ENCODE measurements at regions not wholly inside any gene's neighbourhood (a gene's known extent, or its start where the extent isn't known, plus 50 kb on each side); places are given as distances from the start of the nearest gene placed in this dataset.

GRCh38 chr12:86530996-86531655, 274.9 kb upstream of the MGAT4C start:
- H3K9me3 ChIP-seq: no peaks in the 10 kb centered on the region
- TF ChIP-seq POLR2AphosphoS5 (IDR thresholded peaks at IDR 0.05): no peak
- no peak for TF ChIP-seq EP300 (IDR thresholded peaks at IDR 0.05)
- TF ChIP-seq CTCF (IDR thresholded peaks at IDR 0.05): no peak
- TF ChIP-seq POLR2A (IDR thresholded peaks at IDR 0.05): no peak
- H3K4me3 ChIP-seq: no peak overlapping the region
- 77 to 82% methylated on average over 1 of the region's 1 CpG for WGBS, 2 donors
- H3K4me1 ChIP-seq: no peaks in the 10 kb centered on the region
- no peaks in the 10 kb centered on the region for H3K36me3 ChIP-seq
- intact Hi-C loops (cut with DNase I): no loop called here
- no peak for DNase-seq
- no peak overlapping the region for H3K27ac ChIP-seq
- H3K27me3 ChIP-seq: no peaks in the 10 kb centered on the region

GRCh38 chr12:86526060-86526595, 269.9 kb upstream of the MGAT4C start:
- Histone ChIP-seq H3K27ac (no peak overlapping the region), H3K27me3 (no peaks in the 10 kb centered on the region), H3K4me3 (no peak overlapping the region), H3K36me3 (no peaks in the 10 kb centered on the region), H3K4me1 (no peaks in the 10 kb centered on the region), H3K9me3 (peaks cover 0 to 9% (median 3%) of the 10 kb centered on the region in 4 donors)
- TF ChIP-seq POLR2A (IDR thresholded peaks at IDR 0.05): no peak
- no peak for TF ChIP-seq CTCF (IDR thresholded peaks at IDR 0.05)
- no peak for TF ChIP-seq POLR2AphosphoS5 (IDR thresholded peaks at IDR 0.05)
- no peak for TF ChIP-seq EP300 (IDR thresholded peaks at IDR 0.05)
- intact Hi-C loops (cut with DNase I): no loop called here
- 94% methylated on average over 4 of the region's 4 CpGs for WGBS, 2 donors
- DNase-seq: no peak

GRCh38 chr12:86523844-86524243, 267.7 kb upstream of the MGAT4C start:
- intact Hi-C loops (cut with DNase I): no loop called here
- H3K27me3 ChIP-seq: no peaks in the 10 kb centered on the region
- peaks cover 0 to 9% (median 3%) of the 10 kb centered on the region in 4 donors for H3K9me3 ChIP-seq
- DNase-seq: no peak
- WGBS, 2 donors: 93 to 96% methylated on average over 3 of the region's 3 CpGs
- no peak for TF ChIP-seq CTCF (IDR thresholded peaks at IDR 0.05)
- no peak for TF ChIP-seq POLR2AphosphoS5 (IDR thresholded peaks at IDR 0.05)
- no peak for TF ChIP-seq EP300 (IDR thresholded peaks at IDR 0.05)
- no peak for TF ChIP-seq POLR2A (IDR thresholded peaks at IDR 0.05)
- H3K4me1 ChIP-seq: no peaks in the 10 kb centered on the region
- no peak overlapping the region for H3K27ac ChIP-seq
- H3K36me3 ChIP-seq: no peaks in the 10 kb centered on the region
- no peak overlapping the region for H3K4me3 ChIP-seq

GRCh38 chr12:86521870-86522269, 265.7 kb upstream of the MGAT4C start:
- intact Hi-C loops (cut with DNase I): no loop called here
- H3K27me3 ChIP-seq: no peaks in the 10 kb centered on the region
- 72 to 74% methylated on average over 1 of the region's 1 CpG for WGBS, 2 donors

More at GRCh38 chr12:86521870-86522269, 265.7 kb upstream of the MGAT4C start:
- no peak overlapping the region for H3K4me3 ChIP-seq
- peaks cover 0 to 9% (median 3%) of the 10 kb centered on the region in 4 donors for H3K9me3 ChIP-seq
- H3K36me3 ChIP-seq: no peaks in the 10 kb centered on the region
- TF ChIP-seq CTCF (IDR thresholded peaks at IDR 0.05): no peak
- no peak for TF ChIP-seq EP300 (IDR thresholded peaks at IDR 0.05)
- no peak for TF ChIP-seq POLR2AphosphoS5 (IDR thresholded peaks at IDR 0.05)
- TF ChIP-seq POLR2A (IDR thresholded peaks at IDR 0.05): no peak
- H3K27ac ChIP-seq: no peak overlapping the region
- DNase-seq: no peak
- H3K4me1 ChIP-seq: no peaks in the 10 kb centered on the region
